ENCODE measurements at regions not wholly inside any gene's neighbourhood (a gene's known extent, or its start where the extent isn't known, plus 50 kb on each side); places are given as distances from the start of the nearest gene placed in this dataset.

GRCh38 chr13:37457612-37458011 is 141.0 kb downstream of the POSTN start:
- H3K4me1 Mint-ChIP-seq (ENCODE audit: low read depth), result no peaks in the 10 kb centered on the region
- CTCF ChIA-PET, result no interaction called here
- no peaks in the 10 kb centered on the region for H3K27me3 Mint-ChIP-seq (ENCODE audit: low read depth)
- intact Hi-C loops (cut with micrococcal nuclease), result no loop called here
- H3K36me3 Mint-ChIP-seq (ENCODE audit: low read depth), result no peaks in the 10 kb centered on the region
- H3K27ac Mint-ChIP-seq, result no peak overlapping the region
- H3K9me3 Mint-ChIP-seq, result peaks cover 10% of the 10 kb centered on the region
- DNase-seq, result no peak
- H3K4me3 Mint-ChIP-seq, result no peak overlapping the region

GRCh38 chr13:37456506-37456905 is 142.1 kb downstream of the POSTN start:
- H3K27ac Mint-ChIP-seq, result no peak overlapping the region
- no peaks in the 10 kb centered on the region for H3K27me3 Mint-ChIP-seq (ENCODE audit: low read depth)
- H3K36me3 Mint-ChIP-seq (ENCODE audit: low read depth), result no peaks in the 10 kb centered on the region
- peaks cover 10% of the 10 kb centered on the region for H3K9me3 Mint-ChIP-seq
- CTCF ChIA-PET, result no interaction called here
- no peaks in the 10 kb centered on the region for H3K4me1 Mint-ChIP-seq (ENCODE audit: low read depth)
- intact Hi-C loops (cut with micrococcal nuclease), result no loop called here
- no peak overlapping the region for H3K4me3 Mint-ChIP-seq
- DNase-seq, result no peak

- no peak for DNase-seq
- no peak overlapping the region for H3K27ac Mint-ChIP-seq
- H3K4me1 Mint-ChIP-seq (ENCODE audit: low read depth), result no peaks in the 10 kb centered on the region
- peaks cover 10% of the 10 kb centered on the region for H3K9me3 Mint-ChIP-seq
- H3K27me3 Mint-ChIP-seq (ENCODE audit: low read depth), result no peaks in the 10 kb centered on the region
- CTCF ChIA-PET, result no interaction called here
- no peak overlapping the region for H3K4me3 Mint-ChIP-seq
- intact Hi-C loops (cut with micrococcal nuclease), result no loop called here
- no peaks in the 10 kb centered on the region for H3K36me3 Mint-ChIP-seq (ENCODE audit: low read depth)
These were observed 142.5 kb downstream of the POSTN start for GRCh38 chr13:37456041-37456440.

- CTCF ChIA-PET, result no interaction called here
- Mint-ChIP-seq H3K4me1 (ENCODE audit: low read depth) (no peaks in the 10 kb centered on the region), H3K36me3 (ENCODE audit: low read depth) (no peaks in the 10 kb centered on the region), H3K9me3 (peaks cover 6% of the 10 kb centered on the region), H3K27me3 (ENCODE audit: low read depth) (no peaks in the 10 kb centered on the region), H3K4me3 (no peak overlapping the region), H3K27ac (no peak overlapping the region)
- intact Hi-C loops (cut with micrococcal nuclease), result no loop called here
- DNase-seq, result no peak
These were observed 145.3 kb downstream of the POSTN start for GRCh38 chr13:37453246-37453645.

DNA sequence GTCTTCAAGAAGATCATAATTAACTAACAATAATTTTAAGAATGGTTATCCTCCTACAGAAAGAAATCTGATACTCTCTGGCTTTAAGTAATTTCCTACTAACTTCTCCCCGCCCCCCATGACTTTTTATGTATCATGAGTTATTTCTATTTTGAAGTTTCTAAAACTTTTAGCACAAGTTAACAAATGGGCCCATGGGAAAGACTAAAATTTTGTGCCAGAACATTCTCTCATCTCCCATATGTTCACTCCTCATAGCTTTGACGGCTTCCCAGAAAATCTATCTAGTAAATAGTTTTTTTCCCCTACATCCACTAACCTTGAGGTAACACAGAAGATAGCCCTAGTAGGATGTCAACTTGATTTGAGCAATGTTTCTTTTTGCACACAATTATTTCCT is 148.3 kb downstream of the POSTN start:
- no peaks in the 10 kb centered on the region for H3K4me1 Mint-ChIP-seq (ENCODE audit: low read depth)
- no peaks in the 10 kb centered on the region for H3K27me3 Mint-ChIP-seq (ENCODE audit: low read depth)
- no peak for DNase-seq
- peaks cover 6% of the 10 kb centered on the region for H3K9me3 Mint-ChIP-seq
- no peak overlapping the region for H3K4me3 Mint-ChIP-seq
- CTCF ChIA-PET, result no interaction called here
- no peak overlapping the region for H3K27ac Mint-ChIP-seq
- H3K36me3 Mint-ChIP-seq (ENCODE audit: low read depth), result no peaks in the 10 kb centered on the region
- intact Hi-C loops (cut with micrococcal nuclease), result no loop called here

DNA sequence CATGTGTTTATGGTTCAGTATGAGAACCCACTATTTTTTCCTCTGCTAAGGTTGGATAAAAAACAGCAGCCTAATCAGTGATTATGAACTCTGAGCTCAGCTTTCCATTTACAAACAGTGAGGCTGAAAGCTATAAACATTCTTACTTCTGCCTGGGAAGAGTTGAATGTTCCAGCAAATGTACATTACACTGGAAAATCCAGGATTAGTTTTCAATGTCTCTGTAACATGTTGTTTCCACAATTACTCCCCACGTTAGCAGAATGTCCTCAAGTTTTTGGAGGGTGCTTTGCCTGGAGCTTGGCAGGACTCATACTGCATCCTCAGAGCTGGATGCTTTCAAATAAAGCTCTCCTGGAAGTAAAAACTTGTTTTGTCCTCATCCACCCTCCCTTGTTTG is 150.4 kb downstream of the POSTN start:
- H3K4me1 Mint-ChIP-seq (ENCODE audit: low read depth), result no peaks in the 10 kb centered on the region
- H3K27me3 Mint-ChIP-seq (ENCODE audit: low read depth), result no peaks in the 10 kb centered on the region
- no peaks in the 10 kb centered on the region for H3K36me3 Mint-ChIP-seq (ENCODE audit: low read depth)
- CTCF ChIA-PET, result no interaction called here
- no peak for DNase-seq
- intact Hi-C loops (cut with micrococcal nuclease), result no loop called here
- no peak overlapping the region for H3K4me3 Mint-ChIP-seq
- no peak overlapping the region for H3K27ac Mint-ChIP-seq
- H3K9me3 Mint-ChIP-seq, result no peaks in the 10 kb centered on the region

- Mint-ChIP-seq H3K36me3 (ENCODE audit: low read depth) (no peaks in the 10 kb centered on the region), H3K27ac (no peak overlapping the region), H3K4me3 (no peak overlapping the region), H3K4me1 (ENCODE audit: low read depth) (no peaks in the 10 kb centered on the region), H3K27me3 (ENCODE audit: low read depth) (no peaks in the 10 kb centered on the region), H3K9me3 (peaks cover 1% of the 10 kb centered on the region)
- CTCF ChIA-PET, result no interaction called here
- no peak for DNase-seq
- intact Hi-C loops (cut with micrococcal nuclease), result no loop called here
These were observed 152.1 kb downstream of the POSTN start for GRCh38 chr13:37446503-37446902.

- CTCF ChIA-PET, result no interaction called here
- no peaks in the 10 kb centered on the region for H3K4me1 Mint-ChIP-seq (ENCODE audit: low read depth)
- intact Hi-C loops (cut with micrococcal nuclease), result no loop called here
These were observed 155.0 kb downstream of the POSTN start for GRCh38 chr13:37443538-37443937.

GRCh38 chr13:37442996-37443395 is 155.6 kb downstream of the POSTN start:
- H3K36me3 Mint-ChIP-seq (ENCODE audit: low read depth), result no peaks in the 10 kb centered on the region
- no peaks in the 10 kb centered on the region for H3K4me1 Mint-ChIP-seq (ENCODE audit: low read depth)
- intact Hi-C loops (cut with micrococcal nuclease), result no loop called here
- no peak overlapping the region for H3K4me3 Mint-ChIP-seq
- H3K27me3 Mint-ChIP-seq (ENCODE audit: low read depth), result no peaks in the 10 kb centered on the region
- H3K27ac Mint-ChIP-seq, result no peak overlapping the region
- CTCF ChIA-PET, result no interaction called here
- DNase-seq, result no peak
- peaks cover 6% of the 10 kb centered on the region for H3K9me3 Mint-ChIP-seq

More at GRCh38 chr13:37443538-37443937, 155.0 kb downstream of the POSTN start:
- Mint-ChIP-seq H3K36me3 (ENCODE audit: low read depth) (no peaks in the 10 kb centered on the region), H3K27ac (no peak overlapping the region), H3K27me3 (ENCODE audit: low read depth) (no peaks in the 10 kb centered on the region), H3K9me3 (peaks cover 6% of the 10 kb centered on the region), H3K4me3 (no peak overlapping the region)
- DNase-seq, result no peak

GRCh38 chr13:37435881-37436280 is 162.7 kb downstream of the POSTN start:
- H3K9me3 Mint-ChIP-seq, result peaks cover 9% of the 10 kb centered on the region
- intact Hi-C loops (cut with micrococcal nuclease), result no loop called here
- no peaks in the 10 kb centered on the region for H3K4me1 Mint-ChIP-seq (ENCODE audit: low read depth)
- H3K27ac Mint-ChIP-seq, result no peak overlapping the region
- no peak overlapping the region for H3K4me3 Mint-ChIP-seq
- CTCF ChIA-PET, result no interaction called here
- DNase-seq, result no peak
- no peaks in the 10 kb centered on the region for H3K36me3 Mint-ChIP-seq (ENCODE audit: low read depth)
- H3K27me3 Mint-ChIP-seq (ENCODE audit: low read depth), result no peaks in the 10 kb centered on the region

GRCh38 chr13:37433086-37433485 is 165.5 kb downstream of the POSTN start:
- intact Hi-C loops (cut with micrococcal nuclease), result no loop called here
- H3K4me1 Mint-ChIP-seq (ENCODE audit: low read depth), result no peaks in the 10 kb centered on the region
- H3K4me3 Mint-ChIP-seq, result no peak overlapping the region
- H3K27ac Mint-ChIP-seq, result no peak overlapping the region
- CTCF ChIA-PET, result no interaction called here
- no peaks in the 10 kb centered on the region for H3K27me3 Mint-ChIP-seq (ENCODE audit: low read depth)
- peaks cover 6% of the 10 kb centered on the region for H3K9me3 Mint-ChIP-seq
- DNase-seq, result no peak
- no peaks in the 10 kb centered on the region for H3K36me3 Mint-ChIP-seq (ENCODE audit: low read depth)

DNA sequence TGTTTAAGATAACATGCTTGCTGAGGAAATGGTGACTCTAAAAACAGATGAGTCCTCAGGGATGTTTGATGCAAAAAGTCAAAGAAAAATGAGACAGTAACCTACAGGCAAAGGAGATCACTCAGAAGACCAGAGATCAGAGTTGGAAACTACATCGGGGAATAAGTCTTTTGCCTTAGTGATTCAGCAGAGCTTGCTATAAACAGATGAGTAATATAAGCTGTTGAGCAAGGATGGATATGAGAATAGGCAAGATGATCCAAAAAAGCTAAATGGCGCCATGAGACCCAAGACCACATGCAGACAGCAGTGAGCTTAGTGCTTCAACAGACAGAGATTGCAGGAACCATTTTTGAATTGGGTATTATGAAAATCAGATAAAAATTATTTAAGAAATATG is 168.6 kb downstream of the POSTN start:
- Mint-ChIP-seq H3K27me3 (ENCODE audit: low read depth) (no peaks in the 10 kb centered on the region), H3K36me3 (ENCODE audit: low read depth) (no peaks in the 10 kb centered on the region), H3K4me3 (no peak overlapping the region), H3K9me3 (peaks cover 4% of the 10 kb centered on the region), H3K27ac (no peak overlapping the region), H3K4me1 (ENCODE audit: low read depth) (no peaks in the 10 kb centered on the region)
- intact Hi-C loops (cut with micrococcal nuclease), result no loop called here
- DNase-seq, result no peak
- CTCF ChIA-PET, result no interaction called here

GRCh38 chr13:37427843-37428494 is 170.6 kb downstream of the POSTN start:
- no peak overlapping the region for H3K4me3 Mint-ChIP-seq
- no peak overlapping the region for H3K27ac Mint-ChIP-seq
- no peak for DNase-seq
- CTCF ChIA-PET, result no interaction called here
- peaks cover 4% of the 10 kb centered on the region for H3K9me3 Mint-ChIP-seq
- H3K4me1 Mint-ChIP-seq (ENCODE audit: low read depth), result no peaks in the 10 kb centered on the region
- intact Hi-C loops (cut with micrococcal nuclease), result no loop called here
- H3K36me3 Mint-ChIP-seq (ENCODE audit: low read depth), result no peaks in the 10 kb centered on the region
- H3K27me3 Mint-ChIP-seq (ENCODE audit: low read depth), result no peaks in the 10 kb centered on the region

- CTCF ChIA-PET, result no interaction called here
- no peak overlapping the region for H3K27ac Mint-ChIP-seq
- no peak for DNase-seq
- H3K36me3 Mint-ChIP-seq (ENCODE audit: low read depth), result peaks cover 1% of the 10 kb centered on the region
- no peaks in the 10 kb centered on the region for H3K4me1 Mint-ChIP-seq (ENCODE audit: low read depth)
- intact Hi-C loops (cut with micrococcal nuclease), result no loop called here
- H3K27me3 Mint-ChIP-seq (ENCODE audit: low read depth), result no peaks in the 10 kb centered on the region
- H3K9me3 Mint-ChIP-seq, result no peaks in the 10 kb centered on the region
- H3K4me3 Mint-ChIP-seq, result no peak overlapping the region
These were observed 180.1 kb downstream of the POSTN start for GRCh38 chr13:37418490-37418889.
